ENCODE measurements at regions not wholly inside any gene's neighbourhood (a gene's known extent, or its start where the extent isn't known, plus 50 kb on each side); places are given as distances from the start of the nearest gene placed in this dataset.

- H3K79me2 ChIP-seq (ENCODE audit: control insufficient read depth, insufficient read depth, low read length): no peaks in the 10 kb centered on the region
- H3K27ac ChIP-seq (ENCODE audit: control insufficient read depth, insufficient read depth, low read length): no peak overlapping the region
- no peak overlapping the region for H2AFZ ChIP-seq (ENCODE audit: control insufficient read depth, low read length)
- no peak overlapping the region for H3K4me2 ChIP-seq (ENCODE audit: control insufficient read depth, extremely low read depth, insufficient read depth, low read depth, low read length)
- H3K9me3 ChIP-seq (ENCODE audit: control insufficient read depth, low read depth, low read length): peaks cover 1% of the 10 kb centered on the region
- H3K4me3 ChIP-seq (ENCODE audit: control insufficient read depth in 2 of 3, extremely low read depth in 1 of 3, insufficient read depth in 2 of 3, low read depth in 1 of 3, low read length in 3 of 3): no peak overlapping the region
- H3K9ac ChIP-seq (ENCODE audit: control insufficient read depth, extremely low read depth, insufficient read depth, low read length): no peak overlapping the region
- DNase-seq (ENCODE audit: low read depth, low spot score) (no peak), FAIRE-seq (no peak)
- dilution Hi-C loops (cut with MboI; ENCODE audit: extremely low pct_ligation_motif_present, low sequenced_read_pairs): no loop called here
- no peaks in the 10 kb centered on the region for H3K4me1 ChIP-seq (ENCODE audit: control insufficient read depth, extremely low read depth, insufficient read depth, low read length)
- no peaks in the 10 kb centered on the region for H4K20me1 ChIP-seq (ENCODE audit: control insufficient read depth, extremely low read depth, insufficient read depth, low read length)
- H3K27me3 ChIP-seq (ENCODE audit: control insufficient read depth, extremely low read depth, insufficient read depth, low read length): no peaks in the 10 kb centered on the region
- H3K36me3 ChIP-seq (ENCODE audit: control insufficient read depth in 2 of 2, extremely low read depth in 1 of 2, insufficient read depth in 2 of 2, low read length in 2 of 2): no peaks in the 10 kb centered on the region
- no peaks in the 10 kb centered on the region for H3K9me1 ChIP-seq (ENCODE audit: control insufficient read depth, extremely low read depth, insufficient read depth, low read length)
- TF ChIP-seq EZH2 (IDR thresholded peaks at IDR 0.05; ENCODE audit: low read length): no peak
- TF ChIP-seq, protein P1, sequence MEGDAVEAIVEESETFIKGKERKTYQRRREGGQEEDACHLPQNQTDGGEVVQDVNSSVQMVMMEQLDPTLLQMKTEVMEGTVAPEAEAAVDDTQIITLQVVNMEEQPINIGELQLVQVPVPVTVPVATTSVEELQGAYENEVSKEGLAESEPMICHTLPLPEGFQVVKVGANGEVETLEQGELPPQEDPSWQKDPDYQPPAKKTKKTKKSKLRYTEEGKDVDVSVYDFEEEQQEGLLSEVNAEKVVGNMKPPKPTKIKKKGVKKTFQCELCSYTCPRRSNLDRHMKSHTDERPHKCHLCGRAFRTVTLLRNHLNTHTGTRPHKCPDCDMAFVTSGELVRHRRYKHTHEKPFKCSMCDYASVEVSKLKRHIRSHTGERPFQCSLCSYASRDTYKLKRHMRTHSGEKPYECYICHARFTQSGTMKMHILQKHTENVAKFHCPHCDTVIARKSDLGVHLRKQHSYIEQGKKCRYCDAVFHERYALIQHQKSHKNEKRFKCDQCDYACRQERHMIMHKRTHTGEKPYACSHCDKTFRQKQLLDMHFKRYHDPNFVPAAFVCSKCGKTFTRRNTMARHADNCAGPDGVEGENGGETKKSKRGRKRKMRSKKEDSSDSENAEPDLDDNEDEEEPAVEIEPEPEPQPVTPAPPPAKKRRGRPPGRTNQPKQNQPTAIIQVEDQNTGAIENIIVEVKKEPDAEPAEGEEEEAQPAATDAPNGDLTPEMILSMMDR (optimal IDR thresholded peaks at IDR 0.05 in 1 of 3, IDR thresholded peaks at IDR 0.05 in 1 of 3, conservative IDR thresholded peaks at IDR 0.05 in 1 of 3; ENCODE audit: extremely low read depth in 1 of 3, insufficient read depth in 2 of 3, low read length in 3 of 3): no peak
These were observed 263.4 kb downstream of the ADGRD1 start for GRCh38 chr12:131217024-131217586.

DNA sequence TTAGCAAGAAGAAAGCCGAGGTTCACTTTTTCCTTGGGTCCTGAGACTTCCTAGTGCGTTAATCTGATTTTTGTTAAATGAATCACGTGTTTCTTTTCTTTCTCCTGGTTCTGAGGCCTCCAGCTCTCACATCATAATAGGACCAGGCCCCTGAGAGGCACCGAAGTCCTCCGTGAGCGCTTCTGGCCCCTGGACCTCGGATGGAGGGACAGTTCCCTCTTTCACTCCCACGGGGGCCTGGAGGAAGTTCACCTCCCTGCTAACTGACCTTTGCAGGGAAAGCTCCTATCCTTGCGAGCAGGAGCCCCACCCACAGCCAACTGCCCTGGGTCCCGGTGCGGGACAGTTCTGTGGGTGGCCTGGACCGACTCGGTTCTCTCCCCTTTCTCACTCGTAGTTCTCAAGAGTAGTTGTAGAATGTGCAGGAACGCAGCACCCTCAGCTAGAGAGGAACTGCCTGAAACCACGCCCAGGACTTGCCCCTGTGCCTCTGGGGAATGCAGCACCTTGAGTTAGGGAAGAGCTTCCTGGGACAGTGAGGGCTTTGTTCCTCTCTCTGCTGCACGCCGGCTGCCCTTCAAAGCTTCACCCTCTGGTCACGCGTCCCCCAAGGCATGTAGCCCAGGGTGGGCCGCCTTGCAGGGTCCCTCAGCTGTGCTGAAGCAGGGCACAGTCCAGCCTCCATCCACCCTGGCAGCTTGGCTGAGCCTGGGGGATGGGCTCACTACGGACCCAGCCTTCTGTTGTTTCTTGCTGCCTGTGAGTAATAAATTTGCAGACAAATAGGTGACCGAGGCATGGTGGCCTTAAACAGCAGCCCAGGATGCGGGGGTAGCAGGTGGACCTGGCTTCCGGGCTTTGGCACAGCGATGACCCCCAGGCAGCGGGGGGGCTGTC lies 264.6 kb downstream of the ADGRD1 start:
- Histone ChIP-seq H3K9ac (ENCODE audit: control insufficient read depth, extremely low read depth, insufficient read depth, low read length) (no peak overlapping the region), H3K36me3 (ENCODE audit: control insufficient read depth in 2 of 2, extremely low read depth in 1 of 2, insufficient read depth in 2 of 2, low read length in 2 of 2) (no peaks in the 10 kb centered on the region), H2AFZ (ENCODE audit: control insufficient read depth, low read length) (no peak overlapping the region), H3K4me2 (ENCODE audit: control insufficient read depth, extremely low read depth, insufficient read depth, low read depth, low read length) (no peak overlapping the region), H3K9me1 (ENCODE audit: control insufficient read depth, extremely low read depth, insufficient read depth, low read length) (no peaks in the 10 kb centered on the region), H3K27ac (ENCODE audit: control insufficient read depth, insufficient read depth, low read length) (no peak overlapping the region), H4K20me1 (ENCODE audit: control insufficient read depth, extremely low read depth, insufficient read depth, low read length) (no peaks in the 10 kb centered on the region), H3K4me3 (ENCODE audit: control insufficient read depth in 2 of 3, extremely low read depth in 1 of 3, insufficient read depth in 2 of 3, low read depth in 1 of 3, low read length in 3 of 3) (no peak overlapping the region), H3K27me3 (ENCODE audit: control insufficient read depth, extremely low read depth, insufficient read depth, low read length) (no peaks in the 10 kb centered on the region), H3K4me1 (ENCODE audit: control insufficient read depth, extremely low read depth, insufficient read depth, low read length) (no peaks in the 10 kb centered on the region), H3K79me2 (ENCODE audit: control insufficient read depth, insufficient read depth, low read length) (no peaks in the 10 kb centered on the region), H3K9me3 (ENCODE audit: control insufficient read depth, low read depth, low read length) (no peaks in the 10 kb centered on the region)
- TF ChIP-seq EZH2 (IDR thresholded peaks at IDR 0.05; ENCODE audit: low read length): no peak
- TF ChIP-seq, protein P1 (optimal IDR thresholded peaks at IDR 0.05 in 1 of 3, IDR thresholded peaks at IDR 0.05 in 1 of 3, conservative IDR thresholded peaks at IDR 0.05 in 1 of 3; ENCODE audit: extremely low read depth in 1 of 3, insufficient read depth in 2 of 3, low read length in 3 of 3): no peak
- FAIRE-seq (no peak), DNase-seq (ENCODE audit: low read depth, low spot score) (no peak)
- dilution Hi-C loops (cut with MboI; ENCODE audit: extremely low pct_ligation_motif_present, low sequenced_read_pairs): no loop called here

Data from keratinocyte (primary cell).